ENCODE measurements at regions not wholly inside any gene's neighbourhood (a gene's known extent, or its start where the extent isn't known, plus 50 kb on each side); places are given as distances from the start of the nearest gene placed in this dataset.

DNA sequence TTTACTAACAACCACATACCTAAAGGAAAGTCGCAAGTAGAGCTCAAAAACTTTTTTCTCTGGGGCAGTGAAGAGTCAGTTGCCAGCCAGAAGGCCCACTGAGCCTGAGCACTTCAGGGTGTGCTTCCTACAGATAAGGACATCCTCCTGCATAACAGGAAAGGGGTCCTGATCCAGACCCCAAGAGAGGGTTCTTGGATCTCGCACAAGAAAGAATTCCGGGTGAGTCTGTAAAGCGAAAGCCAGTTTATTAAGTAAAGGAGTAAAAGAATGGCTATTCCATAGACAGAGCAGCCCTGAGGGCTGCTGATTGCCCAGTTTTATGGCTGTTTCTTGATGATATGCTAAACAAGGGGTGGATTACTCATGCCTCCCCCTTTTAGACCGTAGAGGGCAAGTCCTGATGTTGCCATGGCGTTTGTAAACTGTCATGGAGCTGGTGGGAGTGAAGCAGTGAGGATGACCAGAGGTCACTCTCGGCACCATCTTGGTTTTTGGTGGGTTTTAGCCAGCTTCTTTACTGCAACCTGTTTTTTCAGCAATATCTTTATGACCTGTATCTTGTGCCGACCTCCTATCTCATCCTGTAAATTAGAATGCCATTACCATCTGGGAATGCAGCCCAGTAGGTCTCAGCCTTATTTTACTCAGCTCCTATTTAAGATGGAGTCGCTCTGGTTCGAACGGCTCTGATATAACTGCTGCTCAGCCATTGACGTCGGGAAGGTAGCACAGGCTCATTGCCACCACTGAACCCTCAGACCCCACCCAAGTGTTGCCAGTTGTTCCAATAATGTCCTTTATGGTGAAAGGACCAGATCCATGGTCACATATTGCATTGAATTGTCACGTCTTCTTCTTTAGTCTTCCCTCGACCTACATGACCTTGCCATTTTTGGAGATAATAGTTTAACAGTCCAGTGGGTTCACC lies 96.6 kb upstream of the ERRFI1 start:
- TF ChIP-seq EZH2 (IDR thresholded peaks at IDR 0.05; ENCODE audit: borderline replicate concordance) (no peak), EZH2phosphoT487 (IDR thresholded peaks at IDR 0.05; ENCODE audit: low read depth, severe bottlenecking, unreplicated experiment) (no peak)
- TF ChIP-seq, protein P1, sequence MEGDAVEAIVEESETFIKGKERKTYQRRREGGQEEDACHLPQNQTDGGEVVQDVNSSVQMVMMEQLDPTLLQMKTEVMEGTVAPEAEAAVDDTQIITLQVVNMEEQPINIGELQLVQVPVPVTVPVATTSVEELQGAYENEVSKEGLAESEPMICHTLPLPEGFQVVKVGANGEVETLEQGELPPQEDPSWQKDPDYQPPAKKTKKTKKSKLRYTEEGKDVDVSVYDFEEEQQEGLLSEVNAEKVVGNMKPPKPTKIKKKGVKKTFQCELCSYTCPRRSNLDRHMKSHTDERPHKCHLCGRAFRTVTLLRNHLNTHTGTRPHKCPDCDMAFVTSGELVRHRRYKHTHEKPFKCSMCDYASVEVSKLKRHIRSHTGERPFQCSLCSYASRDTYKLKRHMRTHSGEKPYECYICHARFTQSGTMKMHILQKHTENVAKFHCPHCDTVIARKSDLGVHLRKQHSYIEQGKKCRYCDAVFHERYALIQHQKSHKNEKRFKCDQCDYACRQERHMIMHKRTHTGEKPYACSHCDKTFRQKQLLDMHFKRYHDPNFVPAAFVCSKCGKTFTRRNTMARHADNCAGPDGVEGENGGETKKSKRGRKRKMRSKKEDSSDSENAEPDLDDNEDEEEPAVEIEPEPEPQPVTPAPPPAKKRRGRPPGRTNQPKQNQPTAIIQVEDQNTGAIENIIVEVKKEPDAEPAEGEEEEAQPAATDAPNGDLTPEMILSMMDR (IDR thresholded peaks at IDR 0.05; ENCODE audit: poor library complexity), result no peak

Data from hepatocyte (in vitro differentiated cells).